ENCODE measurements at regions not wholly inside any gene's neighbourhood (a gene's known extent, or its start where the extent isn't known, plus 50 kb on each side); places are given as distances from the start of the nearest gene placed in this dataset.

- no peak overlapping the region for H3K27ac ChIP-seq
- TF ChIP-seq, protein P1, sequence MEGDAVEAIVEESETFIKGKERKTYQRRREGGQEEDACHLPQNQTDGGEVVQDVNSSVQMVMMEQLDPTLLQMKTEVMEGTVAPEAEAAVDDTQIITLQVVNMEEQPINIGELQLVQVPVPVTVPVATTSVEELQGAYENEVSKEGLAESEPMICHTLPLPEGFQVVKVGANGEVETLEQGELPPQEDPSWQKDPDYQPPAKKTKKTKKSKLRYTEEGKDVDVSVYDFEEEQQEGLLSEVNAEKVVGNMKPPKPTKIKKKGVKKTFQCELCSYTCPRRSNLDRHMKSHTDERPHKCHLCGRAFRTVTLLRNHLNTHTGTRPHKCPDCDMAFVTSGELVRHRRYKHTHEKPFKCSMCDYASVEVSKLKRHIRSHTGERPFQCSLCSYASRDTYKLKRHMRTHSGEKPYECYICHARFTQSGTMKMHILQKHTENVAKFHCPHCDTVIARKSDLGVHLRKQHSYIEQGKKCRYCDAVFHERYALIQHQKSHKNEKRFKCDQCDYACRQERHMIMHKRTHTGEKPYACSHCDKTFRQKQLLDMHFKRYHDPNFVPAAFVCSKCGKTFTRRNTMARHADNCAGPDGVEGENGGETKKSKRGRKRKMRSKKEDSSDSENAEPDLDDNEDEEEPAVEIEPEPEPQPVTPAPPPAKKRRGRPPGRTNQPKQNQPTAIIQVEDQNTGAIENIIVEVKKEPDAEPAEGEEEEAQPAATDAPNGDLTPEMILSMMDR (conservative IDR thresholded peaks at IDR 0.05): no peak
- TF ChIP-seq ZFX (IDR thresholded peaks at IDR 0.05): no peak
Measured at GRCh38 chr16:72355561-72355960, 183.6 kb upstream of the PMFBP1 start.

DNA sequence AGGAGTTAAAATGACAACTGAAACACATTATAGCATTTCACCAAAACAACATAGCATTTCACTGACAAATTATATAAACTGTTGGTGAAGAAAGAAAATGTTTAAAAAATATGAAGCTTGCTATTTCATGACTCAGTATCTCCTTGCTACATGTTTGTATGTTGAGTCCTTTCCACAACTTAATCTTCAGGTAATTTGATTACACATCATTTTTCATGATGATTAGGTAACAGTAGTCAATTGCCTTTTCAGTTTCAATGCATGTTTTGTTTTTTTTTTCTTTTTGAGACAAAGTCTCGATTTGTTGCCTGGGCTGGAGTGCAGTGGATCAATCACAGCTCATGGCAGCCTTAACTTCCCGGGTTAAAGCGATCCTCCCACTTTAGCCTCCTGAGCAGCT is 177.8 kb upstream of the PMFBP1 start:
- no peak for TF ChIP-seq ZFX (IDR thresholded peaks at IDR 0.05)
- TF ChIP-seq, protein P1 (conservative IDR thresholded peaks at IDR 0.05): no peak
- no peak overlapping the region for H3K27ac ChIP-seq

DNA sequence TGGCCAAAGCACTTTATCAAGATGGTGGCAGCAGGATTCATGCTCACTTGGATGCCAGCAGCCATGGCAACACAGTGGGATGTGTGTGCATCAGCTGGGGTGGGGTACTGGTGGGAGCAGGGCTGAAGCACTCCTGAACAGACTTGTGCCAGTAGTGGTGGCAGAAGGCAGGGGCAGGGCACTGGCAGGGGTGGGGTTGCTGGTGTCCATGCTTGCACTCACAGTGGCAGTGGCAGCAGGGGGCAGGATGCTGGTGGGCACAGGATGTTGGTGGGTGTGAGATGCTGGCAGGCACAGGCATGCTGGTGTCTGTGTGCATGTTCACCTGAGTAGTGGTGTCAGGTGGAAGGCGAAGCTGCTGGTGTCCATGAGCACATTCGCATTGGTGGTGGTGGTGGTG is 161.0 kb upstream of the PMFBP1 start:
- no peak for TF ChIP-seq ZFX (IDR thresholded peaks at IDR 0.05)
- TF ChIP-seq, protein P1 (conservative IDR thresholded peaks at IDR 0.05): no peak
- no peak overlapping the region for H3K27ac ChIP-seq

DNA sequence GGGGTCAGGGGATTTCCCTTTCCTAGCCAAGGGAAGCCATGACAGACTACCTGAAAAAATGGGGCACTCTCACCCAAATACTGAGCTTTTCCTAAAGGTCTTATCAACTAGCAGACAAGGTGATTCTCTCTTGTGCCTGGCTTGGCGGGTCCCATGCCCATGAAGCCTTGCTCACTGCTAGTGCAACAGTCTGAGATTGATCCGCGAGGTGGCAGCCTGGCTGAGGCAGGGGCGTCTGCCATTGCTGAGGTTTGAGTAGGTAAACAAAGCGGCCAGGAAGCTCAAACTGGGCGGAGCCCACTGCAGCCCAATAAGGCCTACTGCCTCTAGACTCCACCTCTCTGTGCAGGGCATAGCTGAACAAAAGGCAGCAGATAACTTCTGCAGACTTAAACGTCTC is 152.6 kb upstream of the PMFBP1 start:
- TF ChIP-seq, protein P1 (conservative IDR thresholded peaks at IDR 0.05): no peak
- no peak for TF ChIP-seq ZFX (IDR thresholded peaks at IDR 0.05)
- H3K27ac ChIP-seq: no peak overlapping the region

GRCh38 chr16:72317446-72317845 is 145.5 kb upstream of the PMFBP1 start:
- H3K27ac ChIP-seq: no peak overlapping the region
- TF ChIP-seq ZFX (IDR thresholded peaks at IDR 0.05): no peak
- TF ChIP-seq, protein P1 (conservative IDR thresholded peaks at IDR 0.05): no peak

DNA sequence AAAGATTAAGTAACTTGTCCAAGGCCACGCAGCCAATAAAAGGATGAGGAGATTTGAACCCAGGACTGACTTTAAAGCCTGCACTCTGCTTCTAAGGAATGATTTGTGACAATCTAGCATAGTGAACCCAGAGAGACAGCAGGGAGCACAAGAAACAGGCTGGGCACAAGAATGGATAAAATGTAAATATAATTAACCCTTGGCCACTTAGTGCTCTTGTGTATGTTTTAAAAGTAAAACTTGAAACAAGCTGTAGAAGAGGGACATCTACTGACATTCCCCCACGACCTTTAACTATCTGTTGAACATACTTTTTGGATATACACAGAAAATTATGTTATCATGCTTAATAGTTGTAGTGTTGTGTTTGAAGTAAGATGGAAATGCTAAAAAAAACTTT is 141.9 kb upstream of the PMFBP1 start:
- no peak for TF ChIP-seq ZFX (IDR thresholded peaks at IDR 0.05)
- TF ChIP-seq, protein P1 (conservative IDR thresholded peaks at IDR 0.05): no peak
- no peak overlapping the region for H3K27ac ChIP-seq

DNA sequence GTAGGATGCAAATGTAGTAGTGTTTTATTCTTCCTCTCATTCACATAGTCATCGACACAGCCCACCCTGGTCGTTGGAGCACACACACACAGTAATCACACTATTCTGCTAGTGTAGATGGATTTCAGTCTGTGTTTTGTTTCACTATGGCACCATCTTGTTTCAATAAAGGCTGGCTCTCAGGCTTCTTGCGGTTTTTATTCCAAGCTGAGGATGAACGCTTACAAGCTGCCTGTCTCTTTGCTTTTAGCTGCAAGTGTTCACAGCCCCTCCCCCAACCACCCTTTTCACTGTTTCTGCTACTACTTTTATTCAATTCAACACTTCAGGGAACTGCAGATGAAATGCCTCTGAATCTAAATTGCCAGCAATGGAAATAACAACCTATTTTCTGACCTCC is 140.9 kb upstream of the PMFBP1 start:
- H3K27ac ChIP-seq: no peak overlapping the region
- no peak for TF ChIP-seq ZFX (IDR thresholded peaks at IDR 0.05)
- TF ChIP-seq, protein P1 (conservative IDR thresholded peaks at IDR 0.05): no peak

Measured in C4-2B (cell line).